PC-3 (cell line): ENCODE measurements at regions not wholly inside any gene's neighbourhood (a gene's known extent, or its start where the extent isn't known, plus 50 kb on each side); places are given as distances from the start of the nearest gene placed in this dataset.

Experiments
- ATAC-seq: fragments of 200-7000 bp; cut with Tn5 transposase; 2 replicates; pipeline ENCODE4 v1.9.1; 2020; ENCODE audit warnings: mild to moderate bottlenecking, moderate library complexity
- BruUV-seq: library from RNA; stranded (reverse); fragments of 400-500 nt; replicated peaks from 2 replicates; lab custom pipeline; 2021; lab: Mats Ljungman, UMichigan
- CTCF ChIA-PET: fragments of 300-600 bp; sonication (Branson Sonifier 250); formaldehyde crosslinking; loops from one replicate; lab custom pipeline; 2022; ENCODE audit warnings: antibody characterized with exemption; lab: Charles Lee
- POLR2A ChIA-PET: fragments of 300-600 bp; sonication (Branson Sonifier 250); formaldehyde crosslinking; loops from one replicate; lab custom pipeline; 2022; ENCODE audit warnings: antibody characterized with exemption; ENCODE audit not compliant: unreplicated experiment; lab: Charles Lee
- DNase-seq: peaks from one replicate; pipeline ENCODE4 v3.0.0-alpha.2; 2015
- H2AFZ ChIP-seq: fragments of 300-600 bp; sonication (generic); 2 replicates; pipeline ENCODE4 v1.6.0; 2016; ENCODE audit warnings: antibody characterized with exemption, low read length
- H3F3A ChIP-seq: fragments of 300-600 bp; sonication (generic); one replicate; pipeline ENCODE4 v1.6.0; 2017; ENCODE audit warnings: antibody characterized with exemption, low read length, control low read depth, mild to moderate bottlenecking; ENCODE audit not compliant: unreplicated experiment
- H3K27ac ChIP-seq: fragments of 300-600 bp; sonication (generic); 2 replicates; pipeline ENCODE4 v1.5.1; 2016; ENCODE audit warnings: mild to moderate bottlenecking, low read length
- H3K27me3 ChIP-seq: fragments of 300-600 bp; sonication (generic); 2 replicates; pipeline ENCODE4 v1.6.1; 2016; ENCODE audit warnings: low read length, mixed read lengths
- H3K36me3 ChIP-seq: fragments of 300-600 bp; sonication (generic); 2 replicates; pipeline ENCODE4 v1.6.1; 2016; ENCODE audit warnings: low read depth, mixed run types, low read length, mixed read lengths
- H3K4me1 ChIP-seq: fragments of 300-600 bp; sonication (generic); 2 replicates; pipeline ENCODE4 v1.5.1; 2016; ENCODE audit warnings: low read length; ENCODE audit not compliant: insufficient read depth
- H3K4me2 ChIP-seq: fragments of 300-600 bp; sonication (generic); 2 replicates; pipeline ENCODE4 v1.6.0; 2016; ENCODE audit warnings: low read length
- H3K4me3 ChIP-seq: fragments of 300-600 bp; sonication (generic); 2 replicates; pipeline ENCODE4 v1.5.1; 2016; ENCODE audit warnings: mild to moderate bottlenecking, low read length, mixed read lengths
- H3K79me2 ChIP-seq: fragments of 300-600 bp; sonication (generic); 2 replicates; pipeline ENCODE4 v1.6.1; 2017; ENCODE audit warnings: low read length, mixed read lengths
- H3K9ac ChIP-seq: fragments of 300-600 bp; sonication (generic); 2 replicates; pipeline ENCODE4 v1.6.0; 2016; ENCODE audit warnings: mild to moderate bottlenecking, low read length
- H3K9me2 ChIP-seq: fragments of 300-600 bp; sonication (generic); replicated peaks from 2 replicates; pipeline ENCODE4 v1.6.1; 2016; ENCODE audit warnings: mixed run types, low read length, mixed read lengths
- H3K9me3 ChIP-seq: fragments of 300-600 bp; sonication (generic); 2 replicates; pipeline ENCODE4 v1.6.1; 2016; ENCODE audit warnings: low read length, mixed read lengths
- H4K20me1 ChIP-seq: fragments of 300-600 bp; sonication (generic); 2 replicates; pipeline ENCODE4 v1.6.1; 2016; ENCODE audit warnings: low read length, mixed read lengths
- EZH2 ChIP-seq: fragments of 300-600 bp; sonication (generic); IDR thresholded peaks from one replicate; pipeline ENCODE4 v1.6.1; 2017; ENCODE audit warnings: antibody characterized with exemption, mild to moderate bottlenecking, low read length; ENCODE audit not compliant: unreplicated experiment
- EZH2phosphoT487 ChIP-seq: fragments of 300-600 bp; sonication (generic); IDR thresholded peaks from 2 replicates; pipeline ENCODE4 v1.6.1; 2018; ENCODE audit warnings: mild to moderate bottlenecking, antibody characterized with exemption, low read length, borderline replicate concordance
- intact Hi-C: fragments of 100-400 bp; cut with micrococcal nuclease; formaldehyde crosslinking; loops from 2 replicates; pipeline ENCODE4 v1.9.0; 2023
- TF ChIP-seq, protein P1 (sequence below): fragments of 300-600 bp; sonication (generic); conservative IDR thresholded peaks from 2 replicates; pipeline ENCODE4 v1.5.1; 2017; ENCODE audit warnings: antibody characterized with exemption, low read depth, mild to moderate bottlenecking, low read length

DNA sequence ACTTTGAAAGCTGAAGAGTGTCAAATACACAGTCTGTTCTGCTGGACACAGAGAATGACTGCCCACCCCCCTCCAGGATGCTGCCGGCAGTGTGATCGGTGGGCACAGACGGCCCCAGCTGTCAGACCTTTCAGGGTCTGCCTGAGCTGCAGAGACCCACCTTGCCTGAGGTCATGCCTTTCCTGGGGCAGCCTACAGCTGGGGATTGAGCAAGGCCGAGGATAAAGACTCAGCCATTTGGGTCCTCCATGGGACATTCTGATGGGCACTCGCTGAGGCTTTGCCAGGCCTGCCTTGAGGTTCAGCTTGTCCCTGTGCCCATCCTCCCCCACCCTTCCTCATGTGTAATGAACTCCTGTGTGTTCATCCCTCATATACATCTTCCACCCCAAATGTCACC lies 102.3 kb upstream of the SMAD3 start:
- TF ChIP-seq EZH2phosphoT487 (no peak), EZH2 (no peak)
- TF ChIP-seq, protein P1, sequence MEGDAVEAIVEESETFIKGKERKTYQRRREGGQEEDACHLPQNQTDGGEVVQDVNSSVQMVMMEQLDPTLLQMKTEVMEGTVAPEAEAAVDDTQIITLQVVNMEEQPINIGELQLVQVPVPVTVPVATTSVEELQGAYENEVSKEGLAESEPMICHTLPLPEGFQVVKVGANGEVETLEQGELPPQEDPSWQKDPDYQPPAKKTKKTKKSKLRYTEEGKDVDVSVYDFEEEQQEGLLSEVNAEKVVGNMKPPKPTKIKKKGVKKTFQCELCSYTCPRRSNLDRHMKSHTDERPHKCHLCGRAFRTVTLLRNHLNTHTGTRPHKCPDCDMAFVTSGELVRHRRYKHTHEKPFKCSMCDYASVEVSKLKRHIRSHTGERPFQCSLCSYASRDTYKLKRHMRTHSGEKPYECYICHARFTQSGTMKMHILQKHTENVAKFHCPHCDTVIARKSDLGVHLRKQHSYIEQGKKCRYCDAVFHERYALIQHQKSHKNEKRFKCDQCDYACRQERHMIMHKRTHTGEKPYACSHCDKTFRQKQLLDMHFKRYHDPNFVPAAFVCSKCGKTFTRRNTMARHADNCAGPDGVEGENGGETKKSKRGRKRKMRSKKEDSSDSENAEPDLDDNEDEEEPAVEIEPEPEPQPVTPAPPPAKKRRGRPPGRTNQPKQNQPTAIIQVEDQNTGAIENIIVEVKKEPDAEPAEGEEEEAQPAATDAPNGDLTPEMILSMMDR = no peak

DNA sequence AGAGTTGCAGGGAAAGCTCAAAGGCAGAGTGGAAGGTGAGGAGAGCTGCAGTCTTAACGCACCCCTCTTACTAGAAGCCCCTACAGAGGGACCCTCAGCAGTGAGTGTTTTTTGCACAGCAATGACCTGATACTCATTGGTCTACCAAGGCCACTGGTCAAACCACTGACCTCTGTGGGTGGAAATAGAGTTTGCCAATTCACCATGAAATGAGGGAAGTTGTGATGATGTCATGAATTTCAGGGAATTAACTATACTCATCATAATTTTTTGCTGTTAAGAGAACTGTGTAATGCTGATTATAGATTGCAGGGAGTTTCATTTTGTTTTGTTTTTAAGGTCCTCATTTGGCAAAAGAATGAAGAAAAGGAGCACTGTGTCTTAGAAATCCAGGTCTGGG lies 101.7 kb upstream of the SMAD3 start:
- Histone ChIP-seq H3K27ac (no peak overlapping the region), H4K20me1 (no peaks in the 10 kb centered on the region), H3F3A (no peaks in the 10 kb centered on the region), H3K36me3 (no peaks in the 10 kb centered on the region), H2AFZ (no peak overlapping the region), H3K9me3 (no peaks in the 10 kb centered on the region), H3K9ac (no peak overlapping the region), H3K4me3 (no peak overlapping the region), H3K79me2 (no peaks in the 10 kb centered on the region), H3K4me1 (no peaks in the 10 kb centered on the region), H3K4me2 (no peak overlapping the region), H3K27me3 (no peaks in the 10 kb centered on the region), H3K9me2 (no peaks in the 10 kb centered on the region)
- DNase-seq (no peak), ATAC-seq (no peak)
- intact Hi-C loops = no loop called here
- CTCF ChIA-PET = no interaction called here
- POLR2A ChIA-PET = no interaction called here
- no TSS peak for BruUV-seq
- TF ChIP-seq EZH2 (no peak), EZH2phosphoT487 (no peak)
- TF ChIP-seq, protein P1 = no peak

More for the DNA sequence above, 102.3 kb upstream of the SMAD3 start:
- BruUV-seq = no TSS peak
- no peaks in the 10 kb centered on the region for H3F3A ChIP-seq
- H3K9me3 ChIP-seq = no peaks in the 10 kb centered on the region
- no peaks in the 10 kb centered on the region for H3K27me3 ChIP-seq
- H2AFZ ChIP-seq = no peak overlapping the region
- DNase-seq (no peak), ATAC-seq (no peak)
- intact Hi-C loops = no loop called here
- H4K20me1 ChIP-seq = no peaks in the 10 kb centered on the region
- H3K27ac ChIP-seq = no peak overlapping the region
- no peaks in the 10 kb centered on the region for H3K79me2 ChIP-seq
- ChIA-PET CTCF (no interaction called here), POLR2A (no interaction called here)
- no peak overlapping the region for H3K4me2 ChIP-seq
- H3K9ac ChIP-seq = no peak overlapping the region
- no peak overlapping the region for H3K4me3 ChIP-seq
- no peaks in the 10 kb centered on the region for H3K4me1 ChIP-seq
- H3K36me3 ChIP-seq = no peaks in the 10 kb centered on the region
- H3K9me2 ChIP-seq = no peaks in the 10 kb centered on the region

DNA sequence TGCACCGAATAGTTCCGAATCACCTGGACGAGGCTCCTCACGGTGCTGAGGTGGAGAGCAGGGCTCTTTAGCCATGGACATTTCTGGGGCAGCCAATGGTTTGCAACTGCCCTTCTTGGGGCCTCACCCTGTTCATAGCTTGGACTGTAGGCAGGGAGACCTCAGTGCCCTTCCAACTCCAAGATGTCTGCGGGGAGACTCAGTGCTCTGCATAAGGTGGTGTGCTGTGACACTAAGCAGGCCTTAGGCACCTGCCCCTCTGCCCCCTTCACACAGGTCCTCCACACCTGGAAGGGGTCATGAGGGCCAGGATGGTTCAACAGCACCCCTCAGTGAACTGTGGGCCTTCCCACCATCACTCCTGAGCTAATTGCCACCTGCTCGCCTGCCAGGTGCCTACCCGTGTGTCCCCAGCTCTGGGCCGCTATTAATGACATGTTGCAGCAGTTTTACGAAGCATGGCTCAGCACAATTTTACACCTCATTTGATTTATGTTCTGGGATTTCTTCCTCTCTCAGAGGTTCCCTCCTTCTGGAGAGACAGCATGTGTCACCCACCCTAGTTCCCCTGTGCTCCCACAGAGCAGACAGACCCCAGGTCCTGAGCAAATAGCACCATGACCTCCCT lies 101.2 kb upstream of the SMAD3 start:
- no peaks in the 10 kb centered on the region for H3K27me3 ChIP-seq
- TF ChIP-seq, protein P1 = no peak
- TF ChIP-seq EZH2 (no peak), EZH2phosphoT487 (no peak)
- H3K9me3 ChIP-seq = no peaks in the 10 kb centered on the region
- H3K79me2 ChIP-seq = no peaks in the 10 kb centered on the region
- no peak overlapping the region for H3K4me3 ChIP-seq
- no peak overlapping the region for H3K27ac ChIP-seq
- no peaks in the 10 kb centered on the region for H4K20me1 ChIP-seq
- POLR2A ChIA-PET = no interaction called here
- no peaks in the 10 kb centered on the region for H3F3A ChIP-seq
- intact Hi-C loops = no loop called here
- no peak overlapping the region for H2AFZ ChIP-seq
- CTCF ChIA-PET = no interaction called here
- H3K4me1 ChIP-seq = no peaks in the 10 kb centered on the region
- H3K9ac ChIP-seq = no peak overlapping the region
- BruUV-seq = no TSS peak
- no peak for ATAC-seq
- no peaks in the 10 kb centered on the region for H3K9me2 ChIP-seq
- DNase-seq = no peak
- H3K4me2 ChIP-seq = no peak overlapping the region
- no peaks in the 10 kb centered on the region for H3K36me3 ChIP-seq
